ENCODE measurements at regions not wholly inside any gene's neighbourhood (a gene's known extent, or its start where the extent isn't known, plus 50 kb on each side); places are given as distances from the start of the nearest gene placed in this dataset.

GRCh38 chr5:84685121-84685894 is 300.6 kb upstream of the EDIL3 start:
- no peak for DNase-seq (ENCODE audit: low spot score)

- DNase-seq (ENCODE audit: low spot score): no peak
Measured at GRCh38 chr5:84683594-84683993, 298.9 kb upstream of the EDIL3 start.

- DNase-seq (ENCODE audit: low spot score): no peak
Measured at GRCh38 chr5:84682531-84682930, 297.9 kb upstream of the EDIL3 start.

GRCh38 chr5:84680908-84681307 is 296.2 kb upstream of the EDIL3 start:
- DNase-seq (ENCODE audit: low spot score): no peak

GRCh38 chr5:84673785-84674184 is 289.1 kb upstream of the EDIL3 start:
- no peak for DNase-seq (ENCODE audit: low spot score)

- DNase-seq (ENCODE audit: low spot score): no peak
Measured at GRCh38 chr5:84667576-84667975, 282.9 kb upstream of the EDIL3 start.

- no peak for DNase-seq (ENCODE audit: low spot score)
Measured at GRCh38 chr5:84650429-84650828, 265.7 kb upstream of the EDIL3 start.

- DNase-seq (ENCODE audit: low spot score): no peak
Measured at GRCh38 chr5:84647581-84647980, 262.9 kb upstream of the EDIL3 start.

GRCh38 chr5:84642795-84643194 is 258.1 kb upstream of the EDIL3 start:
- DNase-seq (ENCODE audit: low spot score): no peak

- DNase-seq (ENCODE audit: low spot score): no peak
Measured at GRCh38 chr5:84642324-84642723, 257.6 kb upstream of the EDIL3 start.

GRCh38 chr5:84637662-84638375 is 253.1 kb upstream of the EDIL3 start:
- DNase-seq (ENCODE audit: low spot score): no peak

- DNase-seq (ENCODE audit: low spot score): no peak
Measured at GRCh38 chr5:84635235-84636055, 250.8 kb upstream of the EDIL3 start.

GRCh38 chr5:84634256-84634655 is 249.6 kb upstream of the EDIL3 start:
- DNase-seq (ENCODE audit: low spot score): no peak

GRCh38 chr5:84632418-84632817 is 247.7 kb upstream of the EDIL3 start:
- no peak for DNase-seq (ENCODE audit: low spot score)

- no peak for DNase-seq (ENCODE audit: low spot score)
Measured at GRCh38 chr5:84628918-84629317, 244.2 kb upstream of the EDIL3 start.

- DNase-seq (ENCODE audit: low spot score): no peak
Measured at GRCh38 chr5:84623019-84623418, 238.3 kb upstream of the EDIL3 start.

- no peak for DNase-seq (ENCODE audit: low spot score)
Measured at GRCh38 chr5:84622461-84622860, 237.8 kb upstream of the EDIL3 start.

- no peak for DNase-seq (ENCODE audit: low spot score)
Measured at GRCh38 chr5:84618262-84618661, 233.6 kb upstream of the EDIL3 start.

- peak; percentile 97 for DNase-seq (ENCODE audit: low spot score)
Measured at GRCh38 chr5:84614906-84615305, 230.2 kb upstream of the EDIL3 start.

- no peak for DNase-seq (ENCODE audit: low spot score)
Measured at GRCh38 chr5:84606784-84607183, 222.1 kb upstream of the EDIL3 start.

- no peak for DNase-seq (ENCODE audit: low spot score)
Measured at GRCh38 chr5:84605241-84605640, 220.6 kb upstream of the EDIL3 start.

GRCh38 chr5:84603568-84604185 is 219.0 kb upstream of the EDIL3 start:
- DNase-seq (ENCODE audit: low spot score): no peak
